HG02852 (cell line): ENCODE measurements at regions not wholly inside any gene's neighbourhood (a gene's known extent, or its start where the extent isn't known, plus 50 kb on each side); places are given as distances from the start of the nearest gene placed in this dataset.
"Not testable (repeated sequence)": the region's sequence is repeated elsewhere in the genome, so short reads cannot be mapped to it uniquely, and the experiment has no call there.

Experiments used
- ATAC-seq: cut with Tn5 transposase; IDR thresholded peaks from one replicate; pipeline ENCODE4 v1.9.1; 2021; ENCODE audit warnings: mild to moderate bottlenecking, moderate library complexity; ENCODE audit not compliant: unreplicated experiment

DNA sequence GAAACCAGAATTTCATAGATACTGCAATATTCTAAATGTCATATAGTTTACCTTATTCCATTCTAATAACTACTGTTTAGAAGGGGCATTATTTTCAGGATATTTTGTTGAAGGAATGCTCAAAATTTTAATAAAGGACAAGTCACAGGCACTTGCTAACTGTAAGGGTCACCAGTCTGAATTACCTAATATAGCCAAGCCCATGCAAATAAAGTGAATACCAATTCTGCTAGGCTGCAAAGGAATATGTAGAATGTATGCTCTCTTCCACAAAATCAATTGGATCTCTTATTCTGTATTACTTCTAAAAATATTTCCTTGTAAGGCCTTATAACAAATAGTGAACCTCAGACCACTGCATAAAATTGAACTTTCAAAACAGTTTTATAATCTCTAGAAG lies 52.3 kb upstream of the FAT4 start:
- ATAC-seq, result no peak

DNA sequence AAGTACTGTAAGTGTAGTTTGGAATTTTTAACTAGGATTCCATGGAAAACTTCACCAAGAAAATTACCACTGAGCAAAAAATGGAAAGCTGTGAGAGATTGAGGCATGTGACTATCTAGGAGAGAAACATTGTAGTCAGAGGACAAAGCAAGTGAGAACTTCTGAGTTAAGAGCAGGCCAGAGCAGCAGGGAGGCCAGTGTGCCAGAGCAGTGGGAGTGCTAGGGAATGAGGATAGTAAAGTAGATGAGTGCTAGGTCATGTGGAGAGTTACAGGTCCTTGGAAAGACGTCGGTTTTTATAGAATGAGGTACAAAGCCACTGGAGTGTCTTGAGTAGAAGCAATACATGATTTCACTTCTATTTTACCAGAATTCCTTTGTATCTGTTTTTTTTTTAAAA lies 52.7 kb upstream of the FAT4 start:
- no peak for ATAC-seq

DNA sequence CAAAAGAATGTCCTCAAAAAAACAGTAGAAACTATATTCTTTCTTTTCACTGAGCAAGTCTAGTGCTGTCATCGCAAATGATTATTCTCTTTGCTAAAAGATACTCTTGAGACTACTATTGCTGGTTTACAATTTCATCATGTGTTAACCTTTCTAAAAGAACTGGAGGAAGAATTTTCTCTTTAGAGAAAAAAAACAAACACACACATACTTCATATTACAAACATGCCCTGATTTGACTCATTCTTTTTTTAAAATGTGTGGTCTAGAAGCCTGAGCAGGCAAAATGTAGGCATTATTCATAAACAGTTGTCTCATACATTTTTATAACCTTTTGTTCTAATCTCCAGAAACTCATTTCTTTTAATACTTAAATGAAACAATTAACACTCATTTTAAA lies 60.6 kb upstream of the FAT4 start:
- no peak for ATAC-seq

DNA sequence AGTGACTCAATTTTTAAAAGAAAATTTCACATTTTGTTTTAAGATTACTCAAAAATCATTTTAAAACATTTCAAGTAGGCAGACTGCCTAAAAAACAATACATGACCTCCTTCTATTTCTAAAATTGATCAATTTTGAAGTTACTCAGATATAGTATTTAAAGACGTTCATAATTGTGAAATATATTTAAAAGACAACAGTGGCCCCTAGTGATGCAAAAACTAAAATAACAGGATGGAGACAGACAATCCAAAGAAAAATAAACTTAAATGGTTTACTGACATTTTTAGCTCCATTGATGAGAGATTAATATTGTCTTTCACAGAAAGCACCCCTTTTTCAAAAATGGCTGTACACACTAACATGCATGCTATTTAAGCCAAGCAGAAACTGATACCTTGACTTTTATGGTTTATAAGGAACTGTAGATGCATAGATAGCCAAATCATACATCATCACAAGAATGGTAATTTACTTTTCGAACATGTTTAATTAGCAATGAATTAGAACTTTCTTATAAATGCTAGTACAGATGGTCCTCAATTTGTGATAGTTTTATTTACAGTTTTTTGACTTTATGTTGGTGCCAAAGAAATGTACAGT lies 69.8 kb upstream of the FAT4 start:
- no peak for ATAC-seq

DNA sequence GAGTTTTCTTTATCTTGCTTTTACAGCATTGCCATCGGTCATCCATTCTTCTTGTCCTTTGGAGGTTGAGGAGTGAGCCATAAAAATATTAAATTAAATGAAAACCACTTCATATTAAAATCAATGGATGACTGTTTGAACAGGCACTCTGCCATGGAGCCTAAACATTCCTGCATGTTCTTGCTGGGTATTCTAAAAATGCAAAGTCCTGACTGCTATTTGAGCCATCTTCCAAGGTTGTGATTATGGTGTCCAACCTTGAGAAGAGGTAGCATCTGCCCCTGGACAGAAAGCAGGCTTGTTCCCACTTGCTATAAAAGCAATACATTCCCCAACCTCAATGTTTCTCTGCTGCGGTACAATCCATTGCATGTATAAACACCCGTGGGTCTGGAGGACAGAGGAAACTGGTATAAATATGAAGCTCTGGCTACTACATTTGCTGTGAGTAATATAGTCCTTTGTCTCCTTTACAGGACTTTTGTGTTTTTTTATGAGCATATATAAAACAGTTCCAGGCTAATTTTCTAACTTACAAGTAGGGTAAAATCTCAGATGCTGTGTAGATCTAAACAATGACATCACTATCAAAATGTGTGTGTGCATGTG lies 70.9 kb upstream of the FAT4 start:
- ATAC-seq, result no peak

DNA sequence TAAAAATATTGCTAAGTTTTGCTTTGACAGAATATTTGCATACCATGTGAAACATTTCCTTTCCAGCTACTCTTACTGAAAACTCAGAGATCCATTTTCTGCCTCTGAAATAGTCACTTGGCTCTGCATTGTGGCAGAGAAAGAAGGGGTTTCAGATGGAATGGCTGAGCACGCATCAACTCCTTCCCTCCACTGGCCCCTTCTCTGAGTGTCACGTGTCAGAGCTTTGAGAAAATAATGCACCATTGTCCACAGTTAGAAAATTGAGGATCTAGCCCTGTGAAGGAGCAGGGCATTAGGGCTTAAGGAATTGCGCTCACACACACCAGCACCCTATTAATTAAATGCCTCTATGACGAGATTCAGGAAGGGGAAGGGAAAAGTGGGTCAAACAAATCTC lies 78.8 kb upstream of the FAT4 start:
- ATAC-seq, result no peak

DNA sequence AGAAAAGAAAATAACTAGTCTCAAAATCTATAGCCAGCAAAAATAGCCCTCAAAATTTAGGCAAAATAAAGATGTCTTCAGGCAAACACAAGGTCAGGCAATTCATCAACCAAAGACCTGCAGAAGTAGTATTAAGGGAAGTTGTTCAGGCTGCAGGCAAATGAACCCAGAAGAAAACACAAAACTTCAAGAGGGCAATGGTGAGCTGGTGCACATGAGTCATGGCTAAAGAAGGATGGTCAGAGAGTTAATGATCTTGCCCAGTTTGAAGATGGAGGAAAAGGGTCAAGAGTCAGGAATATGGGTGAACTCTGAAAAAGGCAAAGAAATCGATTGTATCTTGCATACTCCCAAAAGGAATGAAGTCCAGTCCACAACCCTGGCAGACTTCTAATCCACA lies 83.1 kb upstream of the FAT4 start:
- ATAC-seq, result no peak

DNA sequence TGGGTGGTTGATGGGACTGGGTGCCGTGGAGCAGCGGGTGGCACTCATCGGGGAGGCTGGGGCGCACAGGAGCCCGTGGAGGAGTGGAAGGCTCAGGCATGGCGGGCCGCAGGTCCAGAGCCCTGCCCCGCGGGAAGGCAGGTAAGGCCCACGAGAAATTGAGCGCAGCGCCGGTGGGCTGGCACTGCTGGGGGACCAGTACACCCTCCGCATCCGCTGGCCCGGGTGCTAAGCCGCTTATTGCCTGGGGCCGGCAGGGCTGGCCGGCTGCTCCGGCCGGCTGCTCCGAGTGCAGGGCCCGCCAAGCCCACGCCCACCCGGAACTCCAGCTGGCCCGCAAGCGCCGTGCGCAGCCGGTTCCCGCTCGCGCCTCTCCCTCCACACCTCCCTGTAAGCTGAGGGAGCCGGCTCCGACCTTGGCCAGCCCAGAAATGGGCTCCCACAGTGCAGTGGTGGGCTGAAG lies 85.1 kb upstream of the FAT4 start:
- no peak for ATAC-seq

DNA sequence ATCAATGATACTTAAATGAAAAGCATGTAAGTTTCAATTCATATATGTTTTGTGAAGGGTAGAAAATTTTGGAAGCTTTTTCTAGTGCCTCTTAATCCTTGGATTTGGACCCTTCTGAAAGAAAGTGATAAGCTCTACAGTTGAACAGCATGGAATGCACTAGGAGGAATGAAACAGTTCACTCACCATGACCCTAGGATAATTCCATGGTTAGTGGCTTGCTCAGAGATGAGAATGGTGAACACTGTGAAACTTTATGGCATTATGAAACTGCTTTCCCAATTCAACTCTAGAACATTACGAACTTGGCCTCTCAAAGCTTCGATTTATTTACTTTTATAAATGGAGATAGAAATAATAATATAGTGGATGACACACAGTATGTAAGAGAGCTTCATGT lies 88.9 kb upstream of the FAT4 start:
- ATAC-seq, result no peak

DNA sequence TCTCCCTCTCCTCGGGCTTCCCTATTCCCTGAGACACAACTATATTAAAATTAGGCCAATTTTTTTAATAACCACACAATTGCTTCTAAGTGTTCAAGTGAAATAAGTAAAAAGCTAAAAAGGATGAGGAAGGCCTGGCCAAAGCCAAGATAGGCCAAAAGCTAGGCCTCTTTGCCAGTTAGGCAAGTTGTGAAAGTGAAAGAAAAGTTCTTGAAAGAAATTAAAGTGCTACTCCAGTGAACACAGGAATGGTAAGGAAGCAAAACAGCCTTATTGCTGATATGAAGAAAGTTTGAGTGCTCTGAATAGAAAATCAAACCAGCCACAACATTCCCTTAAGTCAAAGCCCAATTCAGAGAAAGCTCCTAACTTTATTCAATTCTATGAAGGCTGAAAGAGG lies 114.2 kb upstream of the FAT4 start:
- no peak for ATAC-seq

DNA sequence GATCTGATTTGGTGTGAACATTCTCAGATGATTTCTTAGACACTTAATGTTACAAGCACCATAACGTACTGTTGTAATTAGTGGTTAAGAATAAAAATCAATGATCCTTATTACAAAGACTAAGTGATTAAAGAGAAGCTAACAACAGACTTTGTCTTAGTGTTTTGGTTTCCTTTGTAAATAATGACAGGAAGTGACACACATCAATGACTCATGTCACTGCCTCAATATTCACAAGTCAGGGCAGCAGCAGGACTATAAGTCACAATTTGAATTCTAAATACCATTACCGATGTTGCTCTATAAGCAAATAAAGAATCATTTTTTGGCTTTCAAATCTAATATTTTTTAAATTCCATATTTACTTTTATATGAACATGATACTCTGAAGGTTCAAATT lies 115.8 kb upstream of the FAT4 start:
- ATAC-seq, result no peak

DNA sequence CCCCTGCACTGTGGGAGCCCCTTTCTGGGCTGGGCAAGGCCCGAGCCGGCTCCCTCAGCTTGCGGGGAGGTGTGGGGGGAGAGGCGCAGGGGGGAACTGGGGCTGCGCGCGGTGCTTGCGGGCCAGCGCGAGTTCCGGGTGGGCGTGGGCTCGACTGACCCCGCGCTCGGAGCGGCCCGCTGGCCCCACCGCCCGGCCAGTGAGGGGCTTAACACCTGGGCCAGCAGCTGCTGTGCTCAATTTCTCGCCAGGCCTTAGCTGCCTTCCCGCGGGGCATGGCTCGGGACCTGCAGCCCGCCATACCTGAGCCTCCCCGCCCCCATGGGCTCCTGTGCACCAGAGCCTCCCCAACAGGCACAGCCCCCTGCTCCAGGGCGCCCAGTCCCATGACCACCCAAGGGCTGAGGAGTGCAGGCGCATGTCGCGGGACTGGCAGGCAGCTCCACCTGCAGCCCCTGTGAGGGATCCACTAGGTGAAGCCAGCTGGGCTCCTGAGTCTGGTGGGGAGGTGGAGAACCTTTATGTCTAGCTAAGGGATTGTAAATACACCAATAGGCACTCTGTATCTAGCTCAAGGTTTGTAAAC lies 122.8 kb upstream of the FAT4 start:
- ATAC-seq, result not testable (repeated sequence)

DNA sequence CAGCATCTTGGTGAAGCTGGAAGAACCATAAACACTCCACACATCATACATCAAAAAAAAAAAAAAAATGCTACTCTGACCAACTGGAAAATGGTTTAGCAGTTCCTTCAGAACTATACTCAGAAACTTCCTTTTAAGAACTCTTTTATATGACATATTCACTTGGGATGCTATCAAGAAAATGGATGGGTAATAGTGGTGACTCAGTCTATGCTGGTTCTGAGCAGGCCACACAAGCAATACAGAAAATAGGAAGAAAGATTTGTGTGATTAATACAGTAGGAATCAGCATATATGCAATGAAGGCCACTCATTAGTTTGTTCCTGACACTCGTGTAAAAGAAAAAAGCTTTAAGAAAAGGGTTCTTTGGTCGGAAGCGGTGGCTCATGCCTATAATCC lies 123.5 kb upstream of the FAT4 start:
- ATAC-seq, result no peak

DNA sequence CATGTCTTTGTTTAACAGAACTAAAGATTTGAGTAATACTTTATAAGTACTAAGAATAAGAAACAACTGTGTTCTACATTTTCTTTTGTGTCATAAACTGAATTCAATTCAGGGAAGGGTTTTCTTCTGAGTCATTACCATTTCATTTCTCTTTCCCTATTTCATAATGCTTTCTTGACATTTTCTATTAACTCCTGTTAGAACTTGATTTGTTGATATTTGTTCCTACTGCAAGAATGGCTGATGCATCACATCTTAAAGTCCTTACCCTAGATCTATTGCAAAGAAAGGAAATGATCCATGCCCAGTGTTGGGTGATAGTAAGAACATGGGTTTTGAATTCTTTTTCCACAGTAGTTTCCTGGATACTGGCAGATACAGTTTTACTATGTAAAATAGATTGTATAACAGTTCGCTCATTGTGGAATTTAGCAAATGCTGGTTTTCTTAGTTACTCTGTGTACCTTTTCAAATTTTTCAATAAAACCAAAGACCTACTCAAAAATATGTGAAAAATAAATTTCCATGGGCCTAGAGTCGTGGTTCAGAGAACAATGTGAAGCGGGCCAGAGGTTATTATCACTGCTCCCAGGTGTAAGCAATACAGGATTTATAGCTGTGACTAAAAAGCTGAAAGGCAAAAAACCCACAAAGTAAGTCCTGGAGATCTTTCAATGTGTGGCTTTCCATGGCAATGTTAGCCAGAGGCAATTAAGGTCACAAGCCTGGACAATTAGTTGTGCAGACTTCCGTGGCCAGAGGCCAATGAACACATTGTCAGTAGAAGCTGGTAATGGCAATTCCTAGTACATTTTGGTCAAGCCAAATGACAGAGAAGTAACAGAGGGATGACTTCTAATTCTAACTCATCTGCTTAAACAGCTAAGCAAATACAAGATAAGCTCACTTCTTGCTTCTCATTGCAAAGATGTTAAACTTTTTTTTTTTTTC lies 127.3 kb upstream of the FAT4 start:
- ATAC-seq, result no peak

DNA sequence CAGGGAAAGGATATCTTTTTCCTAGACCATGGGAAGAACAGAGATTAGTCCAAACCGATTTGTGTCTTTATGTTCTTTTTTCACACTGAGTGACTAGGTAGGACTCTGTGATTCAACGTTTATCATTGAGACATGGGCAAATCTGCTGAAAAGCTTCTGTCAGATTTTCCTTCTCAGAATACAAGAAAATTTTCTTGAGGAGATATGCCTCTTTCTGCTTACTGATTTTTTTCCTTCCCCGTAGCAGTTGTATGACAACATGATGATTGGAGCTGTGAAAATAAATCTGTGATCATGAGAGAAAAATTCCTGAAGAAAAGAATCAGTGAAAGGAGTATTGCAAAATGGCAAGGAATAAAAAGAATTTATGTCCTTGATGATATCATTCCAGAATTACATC lies 130.6 kb upstream of the FAT4 start:
- no peak for ATAC-seq

DNA sequence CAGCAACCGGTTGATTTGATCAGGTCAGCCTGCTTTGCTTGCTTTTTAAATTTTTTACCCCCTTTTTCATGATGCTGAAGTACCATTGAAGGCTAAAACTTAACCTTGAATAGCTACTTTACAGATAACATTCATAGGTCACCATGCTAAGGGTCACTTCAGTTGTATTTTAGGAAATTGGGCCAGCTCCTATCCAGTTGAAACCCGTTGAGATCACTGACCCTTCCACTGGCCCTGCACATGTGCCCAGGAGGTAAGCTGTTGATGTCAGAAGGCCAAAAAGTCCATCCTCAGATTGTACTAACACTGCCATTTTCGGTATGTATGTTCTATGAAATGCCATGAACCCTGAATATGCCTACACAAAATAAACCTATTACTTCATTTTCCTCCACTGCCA lies 133.0 kb upstream of the FAT4 start:
- ATAC-seq, result no peak

DNA sequence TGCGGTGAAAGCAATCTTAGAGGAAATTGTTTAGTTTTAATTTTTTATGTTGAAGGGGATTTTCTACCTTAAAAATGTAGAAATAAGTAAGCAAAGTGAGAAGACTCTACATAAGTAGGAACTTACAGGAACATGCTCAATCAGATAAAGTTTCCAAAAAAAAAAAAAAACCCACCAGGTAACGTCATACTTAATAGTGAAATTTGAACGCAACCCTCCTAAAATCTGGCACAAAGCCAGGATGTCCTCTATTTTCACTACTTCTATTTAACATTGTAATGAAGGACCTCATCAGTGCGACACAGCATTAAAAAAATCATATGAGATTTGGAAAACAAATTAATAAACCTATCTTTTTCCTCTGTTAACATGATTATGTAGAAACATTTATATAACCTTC lies 135.0 kb upstream of the FAT4 start:
- no peak for ATAC-seq

DNA sequence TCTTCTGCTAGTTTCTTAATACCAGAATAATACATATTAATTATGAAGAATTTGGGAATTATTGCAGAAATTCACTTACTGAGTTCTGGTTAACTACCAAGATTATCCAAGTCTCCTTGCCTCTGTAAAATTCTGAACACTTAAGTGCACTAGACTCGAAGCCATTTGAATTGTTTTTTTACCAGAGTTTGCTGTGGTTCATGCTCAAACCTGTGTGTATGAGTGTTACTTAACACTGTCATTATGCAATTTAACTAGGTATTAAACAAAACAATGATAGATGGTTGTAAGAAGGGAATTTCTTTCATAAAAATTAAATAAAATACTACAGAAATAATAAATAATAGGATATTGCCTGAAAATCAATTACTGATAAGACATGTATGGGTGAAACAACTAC lies 145.6 kb upstream of the FAT4 start:
- no peak for ATAC-seq

DNA sequence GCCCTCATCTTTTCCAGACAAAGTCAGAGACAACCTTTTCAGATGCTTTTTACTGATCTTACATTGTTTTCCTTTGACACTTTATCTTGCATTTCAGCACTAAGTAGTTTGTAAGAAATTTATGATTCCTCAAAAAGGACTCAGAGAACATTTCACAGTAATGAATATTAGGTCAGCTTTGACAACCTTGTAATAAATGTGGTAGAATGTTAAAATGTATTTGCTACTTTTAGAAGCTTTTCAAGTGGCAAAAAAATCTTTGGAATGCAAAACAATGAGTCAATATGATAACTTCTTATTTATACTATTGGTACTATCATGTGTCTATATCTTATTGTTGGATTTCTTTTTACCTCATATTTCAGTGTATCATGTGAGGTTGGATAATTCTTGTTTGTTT lies 146.2 kb upstream of the FAT4 start:
- no peak for ATAC-seq

DNA sequence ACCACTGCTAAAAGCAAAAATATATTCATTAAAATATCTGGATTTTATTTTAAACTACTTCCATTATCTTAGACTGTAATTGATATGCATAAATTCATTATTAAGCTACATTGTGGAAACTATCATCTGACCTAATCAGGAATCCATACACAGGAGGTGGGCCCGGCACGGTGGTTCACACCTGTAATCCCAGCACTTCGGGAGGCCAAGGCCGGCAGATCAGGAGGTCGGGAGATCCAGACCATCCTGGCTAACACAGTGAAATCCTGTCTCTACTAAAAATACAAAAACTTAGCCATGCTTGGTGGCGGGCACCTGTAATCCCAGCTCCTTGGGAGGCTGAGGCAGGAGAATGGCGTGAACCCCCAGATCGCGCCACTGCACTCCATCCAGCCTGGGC lies 148.7 kb upstream of the FAT4 start:
- ATAC-seq, result not testable (repeated sequence)

DNA sequence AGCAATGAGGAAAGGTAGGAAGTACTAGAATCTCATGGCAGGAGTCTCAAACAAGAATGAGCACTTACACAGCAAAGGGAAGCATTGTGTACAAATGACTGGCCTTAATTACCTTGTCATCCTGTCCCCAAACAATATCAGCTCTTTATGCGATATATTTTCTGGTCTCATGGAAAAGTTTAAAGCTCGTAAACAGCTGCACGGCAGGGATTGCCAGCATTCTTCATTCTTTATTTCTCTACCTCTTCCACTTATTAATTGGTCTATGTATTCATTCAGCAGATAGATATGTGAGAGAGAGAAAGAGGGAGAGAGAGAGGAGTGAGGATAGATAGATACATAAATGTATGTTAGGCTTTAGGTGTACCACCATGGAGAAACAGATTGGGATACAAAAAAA lies 155.8 kb upstream of the FAT4 start:
- no peak for ATAC-seq

DNA sequence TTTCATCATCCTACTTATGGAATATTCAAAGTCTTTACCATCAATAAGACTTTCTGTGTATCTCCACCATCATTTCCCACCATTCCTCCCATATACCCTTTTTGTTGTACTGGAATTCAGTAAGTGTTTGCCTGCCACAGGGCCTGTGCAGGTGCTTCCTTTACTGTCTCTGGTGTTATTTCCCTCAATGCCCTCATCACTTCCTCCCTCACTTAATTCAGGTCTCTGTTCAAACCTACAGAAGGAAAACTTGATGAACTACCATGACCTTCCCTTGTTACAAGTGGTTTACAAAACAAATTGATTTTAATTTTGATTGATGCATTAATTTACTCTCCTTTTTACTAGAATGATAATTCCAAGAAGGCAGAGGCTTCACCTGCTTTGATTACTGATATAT lies 159.5 kb upstream of the FAT4 start:
- no peak for ATAC-seq
